ENCODE measurements at regions not wholly inside any gene's neighbourhood (a gene's known extent, or its start where the extent isn't known, plus 50 kb on each side); places are given as distances from the start of the nearest gene placed in this dataset.

GRCh38 chr3:5071061-5071460, 51.0 kb upstream of the ARL8B start:
- no peak for DNase-seq

GRCh38 chr3:5072100-5072816, 49.8 kb upstream of the ARL8B start:
- DNase-seq: no peak
